Suprapubic skin (tissue), 4 donors: ENCODE measurements at regions not wholly inside any gene's neighbourhood (a gene's known extent, or its start where the extent isn't known, plus 50 kb on each side); places are given as distances from the start of the nearest gene placed in this dataset.
"Not testable (repeated sequence)": the region's sequence is repeated elsewhere in the genome, so short reads cannot be mapped to it uniquely, and the experiment has no call there.

Source experiments
- DNase-seq, 2 donors: peaks; one replicate each; pipeline ENCODE4 v3.0.0-alpha.2; 2019; ENCODE audit warnings: low spot score in 2 of 2
- H3K27ac ChIP-seq: fragments of 200-600 bp; sonication (generic); one replicate; pipeline ENCODE4 v1.5.1; 2019
- H3K27me3 ChIP-seq: fragments of 200-600 bp; sonication (generic); one replicate; pipeline ENCODE4 v1.5.1; 2019
- H3K36me3 ChIP-seq: fragments of 200-600 bp; sonication (generic); one replicate; pipeline ENCODE4 v1.5.1; 2019
- H3K4me1 ChIP-seq: fragments of 200-600 bp; sonication (generic); one replicate; pipeline ENCODE4 v1.5.1; 2019
- H3K4me3 ChIP-seq: fragments of 200-600 bp; sonication (generic); one replicate; pipeline ENCODE4 v1.5.1; 2019; ENCODE audit warnings: mild to moderate bottlenecking
- H3K9me3 ChIP-seq: fragments of 200-600 bp; sonication (generic); one replicate; pipeline ENCODE4 v1.5.1; 2019
- CTCF ChIP-seq, 2 donors: fragments of 200-600 bp in 1 of 2; fragments of 450-650 bp in 1 of 2; sonication (generic) in 1 of 2; IDR thresholded peaks; one replicate each; pipeline ENCODE4 v1.5.1; 2016 to 2019; ENCODE audit warnings: antibody characterized with exemption in 2 of 2, mild to moderate bottlenecking in 1 of 2, moderate library complexity in 1 of 2
- EP300 ChIP-seq: sonication (generic); formaldehyde crosslinking; IDR thresholded peaks from one replicate; pipeline ENCODE4 v1.6.1; 2017; ENCODE audit warnings: antibody characterized with exemption
- POLR2A ChIP-seq, 2 donors: fragments of 450-650 bp; IDR thresholded peaks; one replicate each; pipeline ENCODE4 v1.6.1; 2017; ENCODE audit warnings: antibody characterized with exemption in 2 of 2, mild to moderate bottlenecking in 2 of 2, moderate library complexity in 2 of 2
- POLR2AphosphoS5 ChIP-seq, 3 donors: sonication (generic); formaldehyde crosslinking; IDR thresholded peaks; one replicate each; pipeline ENCODE4 v1.6.1; 2017; ENCODE audit warnings: antibody characterized with exemption in 3 of 3
- WGBS: methylation state at CpG from one replicate; pipeline ENCODE4 v1.1.5; 2018; 5-methylcytosine and 5-hydroxymethylcytosine counted together

GRCh38 chr21:18104802-18105201 lies 139.8 kb upstream of the CHODL start:
- Histone ChIP-seq H3K9me3 (no peaks in the 10 kb centered on the region), H3K4me1 (no peaks in the 10 kb centered on the region), H3K27ac (no peak overlapping the region), H3K36me3 (no peaks in the 10 kb centered on the region), H3K4me3 (no peak overlapping the region), H3K27me3 (no peaks in the 10 kb centered on the region)
- no peak for DNase-seq
- TF ChIP-seq EP300 (no peak), POLR2AphosphoS5 (IDR thresholded peaks at IDR 0.05) (no peak), POLR2A (IDR thresholded peaks at IDR 0.05) (no peak), CTCF (IDR thresholded peaks at IDR 0.05) (no peak)

DNA sequence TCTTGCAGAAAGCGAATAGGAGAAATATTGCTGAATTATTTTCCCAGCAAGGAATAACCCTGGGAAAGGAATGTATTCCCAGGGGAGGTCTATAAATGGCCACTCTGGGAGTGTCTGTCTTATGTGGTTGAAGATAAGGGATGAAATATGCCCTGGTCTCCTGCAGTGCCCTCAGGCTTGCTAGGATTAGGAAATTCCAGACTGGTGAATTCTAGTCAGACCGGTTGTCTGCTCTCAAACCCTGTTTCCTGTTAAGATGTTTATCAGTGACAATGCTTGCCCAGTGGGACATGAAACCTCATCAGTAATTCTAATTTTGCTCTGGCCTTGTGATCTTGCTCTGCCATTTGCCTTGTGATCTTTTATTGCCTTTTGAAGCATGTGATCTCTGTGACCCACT lies 148.2 kb upstream of the CHODL start:
- DNase-seq, H3K36me3 ChIP-seq, H3K27me3 ChIP-seq, H3K4me1 ChIP-seq, H3K27ac ChIP-seq, H3K4me3 ChIP-seq: not testable (repeated sequence)
- 59% methylated on average over 2 of the region's 2 CpGs for WGBS
- H3K9me3 ChIP-seq = peaks cover 18% of the 10 kb centered on the region

- TF ChIP-seq POLR2A (IDR thresholded peaks at IDR 0.05) (no peak), POLR2AphosphoS5 (IDR thresholded peaks at IDR 0.05) (no peak), CTCF (IDR thresholded peaks at IDR 0.05) (no peak), EP300 (no peak)
- WGBS = 70% methylated on average over 1 of the region's 1 CpG
These were observed 154.8 kb upstream of the CHODL start for GRCh38 chr21:18089786-18090185.

DNA sequence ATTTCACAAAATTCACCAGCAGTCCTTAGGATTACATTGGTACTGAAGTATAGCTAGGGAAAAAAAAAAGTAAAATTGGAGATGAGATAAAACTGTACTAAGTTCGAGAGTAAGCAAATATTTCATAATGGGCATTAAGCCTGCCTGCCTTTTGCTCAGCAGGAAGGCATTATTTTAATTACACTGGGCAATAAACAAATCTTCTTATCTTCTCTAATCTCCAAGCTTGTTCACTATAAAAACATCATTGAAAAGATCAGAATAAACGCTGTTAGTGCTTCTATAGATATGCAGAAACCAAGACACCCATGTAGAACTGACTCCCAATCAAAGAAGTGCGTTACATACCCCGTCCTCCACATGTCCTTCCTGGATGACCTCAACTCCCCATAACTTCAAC lies 174.2 kb upstream of the CHODL start:
- no peaks in the 10 kb centered on the region for H3K27me3 ChIP-seq
- H3K9me3 ChIP-seq = no peaks in the 10 kb centered on the region
- H3K27ac ChIP-seq = no peak overlapping the region
- TF ChIP-seq EP300 (no peak), CTCF (IDR thresholded peaks at IDR 0.05) (no peak), POLR2A (IDR thresholded peaks at IDR 0.05) (no peak), POLR2AphosphoS5 (IDR thresholded peaks at IDR 0.05) (no peak)
- 62% methylated on average over 4 of the region's 4 CpGs for WGBS
- no peaks in the 10 kb centered on the region for H3K4me1 ChIP-seq
- no peak overlapping the region for H3K4me3 ChIP-seq
- H3K36me3 ChIP-seq = no peaks in the 10 kb centered on the region
- DNase-seq = no peak

More at GRCh38 chr21:18089786-18090185, 154.8 kb upstream of the CHODL start:
- H3K27me3 ChIP-seq = no peaks in the 10 kb centered on the region
- no peaks in the 10 kb centered on the region for H3K4me1 ChIP-seq
- peaks cover under 1% of the 10 kb centered on the region for H3K9me3 ChIP-seq
- no peak for DNase-seq
- no peak overlapping the region for H3K27ac ChIP-seq
- H3K36me3 ChIP-seq = no peaks in the 10 kb centered on the region
- no peak overlapping the region for H3K4me3 ChIP-seq

DNA sequence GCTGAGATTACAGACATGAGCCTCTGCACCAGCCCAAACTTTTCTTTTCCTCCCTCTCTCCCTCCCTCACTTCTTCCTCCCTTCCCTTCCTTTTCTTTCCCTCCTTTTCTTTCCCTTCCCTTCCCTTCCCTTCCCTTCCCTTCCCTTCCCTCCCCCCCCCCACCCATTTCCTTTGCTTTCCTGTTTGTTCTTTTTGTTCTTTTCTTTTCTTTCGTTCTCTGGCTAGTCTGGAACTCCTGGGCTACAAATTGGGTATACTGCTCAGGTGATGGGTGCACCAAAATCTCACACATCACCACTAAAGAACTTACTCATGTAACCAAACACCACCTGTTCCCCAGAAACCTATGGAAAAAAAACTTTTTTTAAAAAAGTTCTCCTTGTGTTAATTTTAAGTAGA lies 174.8 kb upstream of the CHODL start:
- Histone ChIP-seq H3K4me1 (no peaks in the 10 kb centered on the region), H3K36me3 (no peaks in the 10 kb centered on the region), H3K9me3 (no peaks in the 10 kb centered on the region), H3K27ac (no peak overlapping the region), H3K4me3 (no peak overlapping the region), H3K27me3 (no peaks in the 10 kb centered on the region)
- WGBS = 55% methylated on average over 1 of the region's 1 CpG
- DNase-seq = no peak
- TF ChIP-seq POLR2A (IDR thresholded peaks at IDR 0.05) = no peak
- no peak for TF ChIP-seq POLR2AphosphoS5 (IDR thresholded peaks at IDR 0.05)
- TF ChIP-seq CTCF (IDR thresholded peaks at IDR 0.05) = no peak
- no peak for TF ChIP-seq EP300

GRCh38 chr21:18060402-18060801 lies 184.2 kb upstream of the CHODL start:
- WGBS = 62% methylated on average over 1 of the region's 1 CpG
- Histone ChIP-seq H3K27me3 (no peaks in the 10 kb centered on the region), H3K9me3 (no peaks in the 10 kb centered on the region), H3K4me1 (no peaks in the 10 kb centered on the region), H3K27ac (no peak overlapping the region), H3K4me3 (no peak overlapping the region), H3K36me3 (no peaks in the 10 kb centered on the region)
- TF ChIP-seq POLR2AphosphoS5 (IDR thresholded peaks at IDR 0.05) = no peak
- TF ChIP-seq EP300 = no peak
- TF ChIP-seq CTCF (IDR thresholded peaks at IDR 0.05) = no peak
- no peak for TF ChIP-seq POLR2A (IDR thresholded peaks at IDR 0.05)
- DNase-seq = no peak
